Spleen (tissue), 11 donors: ENCODE measurements at regions not wholly inside any gene's neighbourhood (a gene's known extent, or its start where the extent isn't known, plus 50 kb on each side); places are given as distances from the start of the nearest gene placed in this dataset.

Experiments used
- DNase-seq: peaks from one replicate; pipeline ENCODE4 v3.0.0-alpha.2; 2020
- H3K27ac ChIP-seq, 8 donors: fragments of 200-600 bp; sonication (generic) in 7 of 8; 1 replicate in 4 of 8; 2 replicates in 4 of 8; pipeline versions ENCODE4 v1.5.0 to v1.8.0; 2016 to 2021; ENCODE audit warnings: inconsistent platforms in 4 of 8, mild to moderate bottlenecking in 4 of 8, moderate library complexity in 1 of 8
- H3K27me3 ChIP-seq, 7 donors: fragments of 200-600 bp; sonication (generic) in 6 of 7; replicated peaks in 1 of 7; 1 replicate in 4 of 7; 2 replicates in 3 of 7; pipeline versions ENCODE4 v1.5.0 to v1.8.0; 2016 to 2021; ENCODE audit warnings: inconsistent platforms in 3 of 7, mild to moderate bottlenecking in 1 of 7
- H3K36me3 ChIP-seq, 6 donors: fragments of 200-600 bp; sonication (generic) in 5 of 6; 1 replicate in 4 of 6; 2 replicates in 2 of 6; pipeline versions ENCODE4 v1.5.0 to v1.8.0; 2016 to 2021; ENCODE audit warnings: inconsistent platforms in 2 of 6
- H3K4me1 ChIP-seq, 6 donors: fragments of 200-600 bp; sonication (generic) in 5 of 6; 1 replicate in 3 of 6; 2 replicates in 3 of 6; pipeline versions ENCODE4 v1.5.0 to v1.8.0; 2016 to 2021; ENCODE audit warnings: inconsistent platforms in 3 of 6
- H3K4me3 ChIP-seq, 8 donors: fragments of 200-600 bp; sonication (generic) in 7 of 8; 1 replicate in 4 of 8; 2 replicates in 4 of 8; pipeline versions ENCODE4 v1.5.0 to v1.8.0; 2016 to 2021; ENCODE audit warnings: inconsistent platforms in 4 of 8, mild to moderate bottlenecking in 4 of 8, moderate library complexity in 2 of 8
- H3K9me3 ChIP-seq, 8 donors: fragments of 200-600 bp; sonication (generic) in 7 of 8; 1 replicate in 4 of 8; 2 replicates in 4 of 8; pipeline versions ENCODE4 v1.5.0 to v1.8.0; 2016 to 2021; ENCODE audit warnings: inconsistent platforms in 4 of 8
- CTCF ChIP-seq, 11 experiments: fragments of 200-600 bp in 7 of 11; fragments of 450-650 bp in 4 of 11; sonication (generic) in 4 of 11; IDR thresholded peaks in 8 of 11; conservative IDR thresholded peaks in 3 of 11; 1 replicate in 7 of 11; 2 replicates in 4 of 11; pipeline versions ENCODE4 v1.4.0 to v1.8.0; 2016 to 2021; ENCODE audit warnings: antibody characterized with exemption in 11 of 11, inconsistent platforms in 4 of 11, mild to moderate bottlenecking in 1 of 11
- POLR2A ChIP-seq, 3 donors: fragments of 450-650 bp; IDR thresholded peaks; one replicate each; pipeline ENCODE4 v1.5.1; 2017; ENCODE audit warnings: antibody characterized with exemption in 3 of 3, mild to moderate bottlenecking in 1 of 3
- POLR2AphosphoS5 ChIP-seq, 3 donors: sonication (generic); formaldehyde crosslinking; IDR thresholded peaks; one replicate each; pipeline ENCODE4 v1.5.1; 2017; ENCODE audit warnings: antibody characterized with exemption in 3 of 3
- WGBS, 5 donors: extraction: QIAGEN DNeasy Blood & Tissue Kit in 3 of 5; methylation state at CpG; one replicate each; pipeline versions ENCODE4 v1.1.5 to v1.1.7; 2013 to 2018; 5-methylcytosine and 5-hydroxymethylcytosine counted together
- intact Hi-C: fragments of 100-400 bp; cut with DNase I; formaldehyde crosslinking; loops from one replicate; pipeline ENCODE4 v1.15.0; 2023; ENCODE audit warnings: low total_unique reads
- donor health status: healthy with polysubstance abuse.
- donor health status: DM: no; HTN: no; CAD: no; lungs with moderate emphysema.
- donor health status: DM: no; HTN: no; CAD: no.
- donor health status: Bipolar disorder and iron deficiency.
- donor health status: healthy.
- donor health status: DM: no; HTN: no; CAD: no.
- donor health status: DM: yes; HTN: yes; CAD: no.

GRCh38 chr2:20933714-20934113 lies 110.2 kb downstream of the APOB start:
- TF ChIP-seq POLR2A (IDR thresholded peaks at IDR 0.05) (no peak), POLR2AphosphoS5 (IDR thresholded peaks at IDR 0.05) (no peak), CTCF (IDR thresholded peaks at IDR 0.05 in 8 of 11, conservative IDR thresholded peaks at IDR 0.05 in 3 of 11) (no peak)
- H3K27ac ChIP-seq, result no peak overlapping the region
- no peak for DNase-seq

GRCh38 chr2:20931346-20931745 lies 108.4 kb upstream of the LDAH start:
- no peak for TF ChIP-seq POLR2A (IDR thresholded peaks at IDR 0.05)
- TF ChIP-seq CTCF (IDR thresholded peaks at IDR 0.05 in 8 of 11, conservative IDR thresholded peaks at IDR 0.05 in 3 of 11), result no peak
- TF ChIP-seq POLR2AphosphoS5 (IDR thresholded peaks at IDR 0.05), result no peak
- 47 to 70% (median 55%) methylated on average over 2 of the region's 2 CpGs for WGBS, 5 donors
- Histone ChIP-seq H3K36me3 (no peaks in the 10 kb centered on the region), H3K9me3 (peaks cover 0 to 27% (median 17%) of the 10 kb centered on the region in 8 donors), H3K27ac (no peak overlapping the region), H3K4me1 (peaks cover 0 to 23% (median 5%) of the 10 kb centered on the region in 6 donors), H3K27me3 (peaks cover 0 to 13% (median 0%) of the 10 kb centered on the region in 7 donors), H3K4me3 (no peak overlapping the region)
- intact Hi-C loops, result no loop called here
- DNase-seq, result no peak

More at GRCh38 chr2:20933714-20934113, 110.2 kb downstream of the APOB start:
- H3K4me1 ChIP-seq, result peaks cover 0 to 23% (median 5%) of the 10 kb centered on the region in 6 donors
- H3K36me3 ChIP-seq, result no peaks in the 10 kb centered on the region
- intact Hi-C loops, result no loop called here
- WGBS, 5 donors, result 38 to 71% (median 62%) methylated on average over 1 of the region's 1 CpG
- H3K9me3 ChIP-seq, result peaks cover 0 to 10% (median 5%) of the 10 kb centered on the region in 8 donors
- peaks cover 0 to 9% (median 0%) of the 10 kb centered on the region in 7 donors for H3K27me3 ChIP-seq
- no peak overlapping the region for H3K4me3 ChIP-seq

- intact Hi-C loops, result no loop called here
- Histone ChIP-seq H3K36me3 (no peaks in the 10 kb centered on the region), H3K27me3 (peaks cover 0 to 17% (median 0%) of the 10 kb centered on the region in 7 donors), H3K4me3 (no peak overlapping the region), H3K4me1 (peaks cover 0 to 23% (median 5%) of the 10 kb centered on the region in 6 donors), H3K9me3 (peaks cover 0 to 27% (median 17%) of the 10 kb centered on the region in 8 donors), H3K27ac (no peak overlapping the region)
- TF ChIP-seq CTCF (IDR thresholded peaks at IDR 0.05 in 8 of 11, conservative IDR thresholded peaks at IDR 0.05 in 3 of 11) (no peak), POLR2AphosphoS5 (IDR thresholded peaks at IDR 0.05) (no peak), POLR2A (IDR thresholded peaks at IDR 0.05) (no peak)
- DNase-seq, result no peak
- 51 to 81% (median 60%) methylated on average over 3 of the region's 3 CpGs for WGBS, 5 donors
Measured at GRCh38 chr2:20930928-20931327, 108.0 kb upstream of the LDAH start.

GRCh38 chr2:20929721-20930120 lies 106.8 kb upstream of the LDAH start:
- peaks cover 0 to 29% (median 0%) of the 10 kb centered on the region in 7 donors for H3K27me3 ChIP-seq
- H3K4me1 ChIP-seq, result peaks cover 0 to 23% (median 5%) of the 10 kb centered on the region in 6 donors
- DNase-seq, result no peak
- TF ChIP-seq POLR2AphosphoS5 (IDR thresholded peaks at IDR 0.05) (no peak), CTCF (IDR thresholded peaks at IDR 0.05 in 8 of 11, conservative IDR thresholded peaks at IDR 0.05 in 3 of 11) (no peak), POLR2A (IDR thresholded peaks at IDR 0.05) (no peak)
- H3K4me3 ChIP-seq, result no peak overlapping the region
- no peak overlapping the region for H3K27ac ChIP-seq
- intact Hi-C loops, result no loop called here
- peaks cover 0 to 27% (median 17%) of the 10 kb centered on the region in 8 donors for H3K9me3 ChIP-seq
- no peaks in the 10 kb centered on the region for H3K36me3 ChIP-seq
